GM12873 (cell line): ENCODE measurements at regions not wholly inside any gene's neighbourhood (a gene's known extent, or its start where the extent isn't known, plus 50 kb on each side); places are given as distances from the start of the nearest gene placed in this dataset.

Experiments
- TF ChIP-seq, protein P1 (sequence below): IDR thresholded peaks from 2 replicates; pipeline ENCODE4 v1.5.1; 2012; ENCODE audit warnings: low read depth, mild to moderate bottlenecking, moderate library complexity, low read length, control low read depth; ENCODE audit not compliant: insufficient read depth; ENCODE audit errors: missing control alignments

DNA sequence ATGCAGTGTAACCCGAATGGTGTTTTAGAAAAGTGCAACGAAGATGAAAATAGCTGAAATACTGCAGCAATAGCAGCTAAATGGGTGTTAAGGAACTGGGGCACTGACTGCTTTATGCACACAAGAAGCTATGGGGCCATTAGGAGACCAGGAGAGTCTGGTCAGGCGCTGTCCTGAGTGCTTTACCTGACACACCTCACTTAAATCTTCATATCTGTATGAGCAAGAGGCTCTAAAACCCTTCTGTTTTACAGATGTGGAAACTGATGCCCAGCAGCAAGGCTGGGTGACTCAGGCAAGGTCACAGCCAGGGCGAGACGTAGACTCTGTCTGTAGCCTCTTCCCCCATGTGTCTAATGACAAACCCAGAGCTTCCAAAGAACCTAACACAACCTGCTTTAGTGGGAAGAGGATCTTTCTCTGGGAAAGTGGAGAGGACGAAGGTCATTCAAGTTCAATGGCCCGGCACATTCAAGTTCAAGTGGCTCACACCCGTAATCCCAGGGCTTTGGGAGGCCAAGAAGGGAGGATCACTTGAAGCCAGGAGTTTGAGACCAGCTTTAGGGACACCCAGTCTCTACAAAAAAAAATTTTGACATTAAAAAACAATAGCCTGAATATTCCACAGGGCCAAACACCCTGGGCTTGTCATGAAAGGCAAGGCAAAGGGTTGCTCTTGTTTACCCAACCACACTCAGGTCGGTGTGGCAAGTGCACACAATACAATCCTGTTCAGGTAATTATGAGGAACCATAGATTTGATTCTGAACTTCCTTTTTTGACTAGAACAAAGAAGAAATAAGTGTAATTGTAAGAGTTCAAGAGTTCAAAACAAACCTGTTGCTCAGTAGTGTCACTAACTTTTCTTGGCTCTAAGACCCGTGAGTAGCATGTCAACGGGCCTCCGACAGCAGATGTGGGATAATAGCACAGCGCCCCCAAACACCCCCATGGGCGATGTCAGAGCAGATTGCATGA, 53.7 kb upstream of the KLF6 start:
- TF ChIP-seq, protein P1, sequence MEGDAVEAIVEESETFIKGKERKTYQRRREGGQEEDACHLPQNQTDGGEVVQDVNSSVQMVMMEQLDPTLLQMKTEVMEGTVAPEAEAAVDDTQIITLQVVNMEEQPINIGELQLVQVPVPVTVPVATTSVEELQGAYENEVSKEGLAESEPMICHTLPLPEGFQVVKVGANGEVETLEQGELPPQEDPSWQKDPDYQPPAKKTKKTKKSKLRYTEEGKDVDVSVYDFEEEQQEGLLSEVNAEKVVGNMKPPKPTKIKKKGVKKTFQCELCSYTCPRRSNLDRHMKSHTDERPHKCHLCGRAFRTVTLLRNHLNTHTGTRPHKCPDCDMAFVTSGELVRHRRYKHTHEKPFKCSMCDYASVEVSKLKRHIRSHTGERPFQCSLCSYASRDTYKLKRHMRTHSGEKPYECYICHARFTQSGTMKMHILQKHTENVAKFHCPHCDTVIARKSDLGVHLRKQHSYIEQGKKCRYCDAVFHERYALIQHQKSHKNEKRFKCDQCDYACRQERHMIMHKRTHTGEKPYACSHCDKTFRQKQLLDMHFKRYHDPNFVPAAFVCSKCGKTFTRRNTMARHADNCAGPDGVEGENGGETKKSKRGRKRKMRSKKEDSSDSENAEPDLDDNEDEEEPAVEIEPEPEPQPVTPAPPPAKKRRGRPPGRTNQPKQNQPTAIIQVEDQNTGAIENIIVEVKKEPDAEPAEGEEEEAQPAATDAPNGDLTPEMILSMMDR: no peak

GRCh38 chr10:3837647-3838459, 52.8 kb upstream of the KLF6 start:
- TF ChIP-seq, protein P1: no peak

DNA sequence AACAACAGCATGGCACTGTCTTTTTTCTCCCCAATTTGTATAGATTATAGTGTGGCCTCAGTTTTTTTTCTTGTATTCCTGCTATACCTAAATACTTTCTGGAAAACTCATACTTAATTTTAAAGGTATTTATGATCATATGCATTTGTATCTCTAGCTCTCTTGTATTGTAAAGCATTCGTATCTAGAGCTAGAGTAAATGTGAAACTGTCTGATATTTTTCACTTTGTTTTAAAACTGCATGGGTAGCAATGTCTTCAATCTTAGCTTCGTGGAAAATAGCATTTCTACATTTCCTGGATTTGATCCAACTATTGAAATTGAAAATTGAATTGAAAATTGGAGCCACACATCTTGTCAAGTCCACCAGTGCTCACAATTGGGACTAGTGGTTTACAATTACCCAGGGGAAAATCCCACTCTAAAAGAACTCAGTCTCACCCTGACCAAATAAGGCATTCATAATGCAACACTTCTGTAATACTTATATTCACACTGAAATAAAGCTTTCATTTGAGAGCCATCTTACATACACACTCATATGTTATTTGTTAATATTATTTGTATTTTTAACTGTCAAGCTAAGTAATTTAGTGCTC, 51.3 kb upstream of the KLF6 start:
- TF ChIP-seq, protein P1: no peak

GRCh38 chr10:3835770-3836169, 50.8 kb upstream of the KLF6 start:
- TF ChIP-seq, protein P1: no peak

GRCh38 chr10:3834947-3835346, 49.9 kb upstream of the KLF6 start:
- TF ChIP-seq, protein P1: no peak
